Kidney epithelial cell (primary cell): ENCODE measurements at regions not wholly inside any gene's neighbourhood (a gene's known extent, or its start where the extent isn't known, plus 50 kb on each side); places are given as distances from the start of the nearest gene placed in this dataset.

Experiments used
- DNase-seq: peaks from one replicate; pipeline ENCODE4 v3.0.0-alpha.2; 2010; ENCODE audit warnings: low read depth
- H3K27me3 ChIP-seq: 2 replicates; pipeline ENCODE4 v1.6.0; 2011; ENCODE audit warnings: low read length; ENCODE audit not compliant: control insufficient read depth, insufficient read depth
- H3K36me3 ChIP-seq: 2 replicates; pipeline ENCODE4 v1.5.1; 2011; ENCODE audit warnings: low read length; ENCODE audit not compliant: control insufficient read depth, insufficient read depth
- H3K4me3 ChIP-seq: 2 replicates; pipeline ENCODE4 v1.5.1; 2011; ENCODE audit warnings: low read depth, mild to moderate bottlenecking, control low read depth, low read length
- CTCF ChIP-seq: IDR thresholded peaks from 2 replicates; pipeline ENCODE4 v1.5.1; 2011; ENCODE audit warnings: mild to moderate bottlenecking, moderate library complexity, low read length, control low read depth, inconsistent platforms; ENCODE audit not compliant: insufficient read depth, poor library complexity, severe bottlenecking

- no peaks in the 10 kb centered on the region for H3K27me3 ChIP-seq
- DNase-seq = no peak
These were observed 172.4 kb downstream of the PMP22 start for GRCh38 chr17:15092762-15093161.

GRCh38 chr17:15092261-15092660 is 172.9 kb downstream of the PMP22 start:
- TF ChIP-seq CTCF = no peak
- no peak overlapping the region for H3K4me3 ChIP-seq
- DNase-seq = no peak
- H3K27me3 ChIP-seq = no peaks in the 10 kb centered on the region
- no peaks in the 10 kb centered on the region for H3K36me3 ChIP-seq

More at GRCh38 chr17:15092762-15093161, 172.4 kb downstream of the PMP22 start:
- no peak overlapping the region for H3K4me3 ChIP-seq
- H3K36me3 ChIP-seq = no peaks in the 10 kb centered on the region
- no peak for TF ChIP-seq CTCF

- Histone ChIP-seq H3K27me3 (no peaks in the 10 kb centered on the region), H3K4me3 (no peak overlapping the region), H3K36me3 (no peaks in the 10 kb centered on the region)
- TF ChIP-seq CTCF = peak; percentile 33
- no peak for DNase-seq
These were observed 173.3 kb downstream of the PMP22 start for GRCh38 chr17:15091825-15092224.

GRCh38 chr17:15090533-15090932 is 174.6 kb downstream of the PMP22 start:
- H3K36me3 ChIP-seq = no peaks in the 10 kb centered on the region
- no peaks in the 10 kb centered on the region for H3K27me3 ChIP-seq
- TF ChIP-seq CTCF = no peak
- DNase-seq = no peak
- no peak overlapping the region for H3K4me3 ChIP-seq

- Histone ChIP-seq H3K4me3 (no peak overlapping the region), H3K36me3 (no peaks in the 10 kb centered on the region), H3K27me3 (no peaks in the 10 kb centered on the region)
- no peak for DNase-seq
- no peak for TF ChIP-seq CTCF
These were observed 177.2 kb downstream of the PMP22 start for GRCh38 chr17:15087946-15088345.

- no peak for TF ChIP-seq CTCF
- H3K36me3 ChIP-seq = no peaks in the 10 kb centered on the region
- H3K27me3 ChIP-seq = no peaks in the 10 kb centered on the region
- H3K4me3 ChIP-seq = no peak overlapping the region
- no peak for DNase-seq
These were observed 178.3 kb downstream of the PMP22 start for GRCh38 chr17:15086776-15087295.
